Stimulated activated CD4-positive, alpha-beta T cell treated with anti-CD3 and anti-CD28 coated beads, Interleukin-4, amount 100 ng/mL, for 48 hours (primary cell): ENCODE measurements at regions not wholly inside any gene's neighbourhood (a gene's known extent, or its start where the extent isn't known, plus 50 kb on each side); places are given as distances from the start of the nearest gene placed in this dataset.

Source experiments
- DNase-seq, 2 donors: peaks; one replicate each; pipeline ENCODE4 v3.0.0-alpha.2; 2020; ENCODE audit warnings: low read depth in 2 of 2

GRCh38 chr11:15536438-15536837, 421.7 kb downstream of the INSC start:
- DNase-seq = no peak

GRCh38 chr11:15539645-15540044, 424.9 kb downstream of the INSC start:
- DNase-seq = no peak

GRCh38 chr11:15541079-15541478, 426.4 kb downstream of the INSC start:
- DNase-seq = no peak

GRCh38 chr11:15544353-15544752, 429.6 kb downstream of the INSC start:
- DNase-seq = no peak

- no peak for DNase-seq
Observed at GRCh38 chr11:15547685-15548084, 433.0 kb downstream of the INSC start.

GRCh38 chr11:15551901-15552851, 437.5 kb downstream of the INSC start:
- no peak for DNase-seq

GRCh38 chr11:15555161-15555560, 440.4 kb downstream of the INSC start:
- DNase-seq = no peak

GRCh38 chr11:15557457-15558230, 442.9 kb downstream of the INSC start:
- DNase-seq = no peak

- DNase-seq = no peak
Observed at GRCh38 chr11:15558513-15559181, 443.9 kb downstream of the INSC start.

GRCh38 chr11:15560689-15561467, 446.2 kb downstream of the INSC start:
- no peak for DNase-seq

- no peak for DNase-seq
Observed at GRCh38 chr11:15562230-15562629, 447.5 kb downstream of the INSC start.

- DNase-seq = no peak
Observed at GRCh38 chr11:15563054-15563453, 448.3 kb downstream of the INSC start.

- DNase-seq = no peak
Observed at GRCh38 chr11:15565880-15566279, 451.2 kb downstream of the INSC start.

- no peak for DNase-seq
Observed at GRCh38 chr11:15568440-15568839, 453.7 kb downstream of the INSC start.

- DNase-seq = no peak
Observed at GRCh38 chr11:15569305-15570025, 454.7 kb downstream of the INSC start.

- DNase-seq = no peak
Observed at GRCh38 chr11:15575409-15575808, 460.7 kb downstream of the INSC start.

GRCh38 chr11:15576769-15577168, 462.0 kb downstream of the INSC start:
- DNase-seq = no peak

GRCh38 chr11:15577519-15577918, 462.8 kb downstream of the INSC start:
- no peak for DNase-seq

GRCh38 chr11:15579287-15580001, 464.7 kb downstream of the INSC start:
- no peak for DNase-seq
